ENCODE measurements at regions not wholly inside any gene's neighbourhood (a gene's known extent, or its start where the extent isn't known, plus 50 kb on each side); places are given as distances from the start of the nearest gene placed in this dataset.

- no peak overlapping the region for H3K9ac ChIP-seq (ENCODE audit: low read length in 3 of 3)
- intact Hi-C loops (cut with DNase I): no loop called here
These were observed 97.6 kb upstream of the HDGFL1 start for GRCh38 chr6:22471746-22472145.

GRCh38 chr6:22473991-22474682 is 95.2 kb upstream of the HDGFL1 start:
- no peak for FAIRE-seq
- no peaks in the 10 kb centered on the region for H3K9me3 ChIP-seq (ENCODE audit: control insufficient read depth in 2 of 3, insufficient read depth in 1 of 3, low read length in 3 of 3)
- intact Hi-C loops (cut with DNase I): no loop called here
- no peaks in the 10 kb centered on the region for H3K27me3 ChIP-seq (ENCODE audit: control insufficient read depth, insufficient read depth, low read length)
- DNase-seq: no peak
- no peak overlapping the region for H3K4me3 ChIP-seq (ENCODE audit: low read length in 3 of 3)
- peaks cover 3 to 4% (median 3%) of the 10 kb centered on the region in 3 donors for H3K4me1 ChIP-seq (ENCODE audit: control insufficient read depth in 2 of 3, insufficient read depth in 2 of 3, low read depth in 1 of 3, low read length in 3 of 3)
- H3K27ac ChIP-seq (ENCODE audit: low read depth in 2 of 2, low read length in 2 of 2): no peak overlapping the region
- no peaks in the 10 kb centered on the region for H3K36me3 ChIP-seq (ENCODE audit: control insufficient read depth in 2 of 3, insufficient read depth in 3 of 3, low read length in 3 of 3)
- TF ChIP-seq CTCF (IDR thresholded peaks at IDR 0.05; ENCODE audit: borderline replicate concordance, extremely low read depth, insufficient read depth): no peak
- no peak overlapping the region for H3K9ac ChIP-seq (ENCODE audit: low read length in 3 of 3)

More at GRCh38 chr6:22471746-22472145, 97.6 kb upstream of the HDGFL1 start:
- no peak for TF ChIP-seq CTCF (IDR thresholded peaks at IDR 0.05; ENCODE audit: borderline replicate concordance, extremely low read depth, insufficient read depth)
- Histone ChIP-seq H3K4me3 (ENCODE audit: low read length in 3 of 3) (no peak overlapping the region), H3K27ac (ENCODE audit: low read depth in 2 of 2, low read length in 2 of 2) (no peak overlapping the region), H3K4me1 (ENCODE audit: control insufficient read depth in 2 of 3, insufficient read depth in 2 of 3, low read depth in 1 of 3, low read length in 3 of 3) (peaks cover 0 to 4% (median 3%) of the 10 kb centered on the region in 3 donors), H3K27me3 (ENCODE audit: control insufficient read depth, insufficient read depth, low read length) (no peaks in the 10 kb centered on the region), H3K36me3 (ENCODE audit: control insufficient read depth in 2 of 3, insufficient read depth in 3 of 3, low read length in 3 of 3) (no peaks in the 10 kb centered on the region), H3K9me3 (ENCODE audit: control insufficient read depth in 2 of 3, insufficient read depth in 1 of 3, low read length in 3 of 3) (no peaks in the 10 kb centered on the region)
- FAIRE-seq (no peak), DNase-seq (peak in 1 of 5 donors; percentile 33)

- Histone ChIP-seq H3K4me1 (ENCODE audit: control insufficient read depth in 2 of 3, insufficient read depth in 2 of 3, low read depth in 1 of 3, low read length in 3 of 3) (peaks cover 0 to 3% (median 0%) of the 10 kb centered on the region in 3 donors), H3K27ac (ENCODE audit: low read depth in 2 of 2, low read length in 2 of 2) (no peak overlapping the region), H3K9me3 (ENCODE audit: control insufficient read depth in 2 of 3, insufficient read depth in 1 of 3, low read length in 3 of 3) (no peaks in the 10 kb centered on the region), H3K4me3 (ENCODE audit: low read length in 3 of 3) (no peak overlapping the region), H3K27me3 (ENCODE audit: control insufficient read depth, insufficient read depth, low read length) (no peaks in the 10 kb centered on the region), H3K9ac (ENCODE audit: low read length in 3 of 3) (no peak overlapping the region), H3K36me3 (ENCODE audit: control insufficient read depth in 2 of 3, insufficient read depth in 3 of 3, low read length in 3 of 3) (no peaks in the 10 kb centered on the region)
- FAIRE-seq (no peak), DNase-seq (peak in 1 of 5 donors; percentile 9)
- intact Hi-C loops (cut with DNase I): no loop called here
- TF ChIP-seq CTCF (IDR thresholded peaks at IDR 0.05; ENCODE audit: borderline replicate concordance, extremely low read depth, insufficient read depth): no peak
These were observed 92.5 kb upstream of the HDGFL1 start for GRCh38 chr6:22476811-22477390.
